ENCODE measurements at regions not wholly inside any gene's neighbourhood (a gene's known extent, or its start where the extent isn't known, plus 50 kb on each side); places are given as distances from the start of the nearest gene placed in this dataset.
"Not testable (repeated sequence)": the region's sequence is repeated elsewhere in the genome, so short reads cannot be mapped to it uniquely, and the experiment has no call there.

- DNase-seq: not testable (repeated sequence)
Measured at GRCh38 chr16:10275214-10275996, 93.2 kb upstream of the GRIN2A start.

- no peak for DNase-seq
Measured at GRCh38 chr16:10277597-10277996, 95.4 kb upstream of the GRIN2A start.

- no peak for DNase-seq
Measured at GRCh38 chr16:10280262-10281170, 98.3 kb upstream of the GRIN2A start.

GRCh38 chr16:10282367-10282766 is 100.1 kb upstream of the GRIN2A start:
- no peak for DNase-seq

- DNase-seq: not testable (repeated sequence)
Measured at GRCh38 chr16:10283246-10283645, 101.0 kb upstream of the GRIN2A start.

GRCh38 chr16:10290467-10291105 is 95.3 kb upstream of the ATF7IP2 start:
- not testable (repeated sequence) for DNase-seq

- not testable (repeated sequence) for DNase-seq
Measured at GRCh38 chr16:10292197-10292596, 93.7 kb upstream of the ATF7IP2 start.

- not testable (repeated sequence) for DNase-seq
Measured at GRCh38 chr16:10292976-10293375, 92.9 kb upstream of the ATF7IP2 start.

GRCh38 chr16:10294153-10294552 is 91.7 kb upstream of the ATF7IP2 start:
- DNase-seq: not testable (repeated sequence)

GRCh38 chr16:10296956-10297340 is 88.9 kb upstream of the ATF7IP2 start:
- no peak for DNase-seq

- no peak for DNase-seq
Measured at GRCh38 chr16:10297341-10298006, 88.4 kb upstream of the ATF7IP2 start.

GRCh38 chr16:10300905-10301304 is 85.0 kb upstream of the ATF7IP2 start:
- DNase-seq: no peak

- DNase-seq: not testable (repeated sequence)
Measured at GRCh38 chr16:10301547-10301946, 84.3 kb upstream of the ATF7IP2 start.

- DNase-seq: no peak
Measured at GRCh38 chr16:10305912-10306311, 79.9 kb upstream of the ATF7IP2 start.

- no peak for DNase-seq
Measured at GRCh38 chr16:10308305-10309193, 77.3 kb upstream of the ATF7IP2 start.

- DNase-seq: no peak
Measured at GRCh38 chr16:10309271-10309932, 76.5 kb upstream of the ATF7IP2 start.

GRCh38 chr16:10312008-10312407 is 73.9 kb upstream of the ATF7IP2 start:
- DNase-seq: no peak

- DNase-seq: no peak
Measured at GRCh38 chr16:10312784-10313724, 72.8 kb upstream of the ATF7IP2 start.

GRCh38 chr16:10314317-10314716 is 71.5 kb upstream of the ATF7IP2 start:
- DNase-seq: no peak

- no peak for DNase-seq
Measured at GRCh38 chr16:10314811-10315210, 71.0 kb upstream of the ATF7IP2 start.
